ENCODE measurements at regions not wholly inside any gene's neighbourhood (a gene's known extent, or its start where the extent isn't known, plus 50 kb on each side); places are given as distances from the start of the nearest gene placed in this dataset.

DNA sequence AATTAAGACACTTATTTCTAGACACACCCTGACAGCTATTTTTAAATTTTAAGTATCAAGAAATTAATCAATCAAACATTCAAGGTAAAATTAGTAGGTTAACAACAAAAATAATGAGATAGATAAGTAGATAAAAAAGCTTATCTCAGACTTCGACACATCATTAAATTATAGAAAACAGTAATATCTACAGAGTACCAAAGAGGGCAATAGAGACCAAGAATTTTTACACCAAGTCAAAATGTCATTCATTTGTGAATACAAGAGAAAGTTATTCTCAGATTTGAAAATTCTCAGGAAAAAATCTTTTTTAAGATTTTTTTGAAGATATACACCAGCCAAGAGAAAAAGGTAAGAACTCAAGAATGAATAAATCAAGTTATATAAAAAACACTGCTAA, 445.6 kb downstream of the ACTL7B start:
- Mint-ChIP-seq H3K9me3 (ENCODE audit: unreplicated experiment) (no peaks in the 10 kb centered on the region), H3K36me3 (ENCODE audit: insufficient read depth, unreplicated experiment) (no peaks in the 10 kb centered on the region), H3K27me3 (ENCODE audit: insufficient read depth, unreplicated experiment) (no peaks in the 10 kb centered on the region), H3K4me1 (ENCODE audit: insufficient read depth, unreplicated experiment) (peaks cover 5% of the 10 kb centered on the region), H3K27ac (ENCODE audit: low read depth, unreplicated experiment) (no peak overlapping the region), H3K4me3 (ENCODE audit: unreplicated experiment) (no peak overlapping the region)
- no peak for TF ChIP-seq CTCF (IDR thresholded peaks at IDR 0.05; ENCODE audit: unreplicated experiment)
- intact Hi-C loops (cut with micrococcal nuclease): no loop called here
- ChIA-PET POLR2A (interaction anchor here (1.0 kb wide), 1 partner anchor 141 kb away, joined by 4 read pairs; no protein-coding TSS in a partner anchor), CTCF (interaction anchor here (0.6 to 11.0 kb wide), 5 partner anchors 153 to 975 kb away, joined by 3 to 123 read pairs (median 3); no protein-coding TSS in a partner anchor)
- DNase-seq (ENCODE audit: unreplicated experiment): no peak
- no TSS peak for BruUV-seq (replicated peaks)

- no peak overlapping the region for H3K27ac Mint-ChIP-seq (ENCODE audit: low read depth, unreplicated experiment)
- CTCF ChIA-PET: interaction anchor here (1.0 kb wide), 1 partner anchor 165 kb away, joined by 3 read pairs; no protein-coding TSS in a partner anchor
Observed at GRCh38 chr9:108400297-108400696, 455.5 kb downstream of the ACTL7B start.

GRCh38 chr9:108399851-108400250, 455.9 kb downstream of the ACTL7B start:
- intact Hi-C loops (cut with micrococcal nuclease): no loop called here

More at GRCh38 chr9:108400297-108400696, 455.5 kb downstream of the ACTL7B start:
- BruUV-seq (replicated peaks): no TSS peak
- DNase-seq (ENCODE audit: unreplicated experiment): no peak
- no peak for TF ChIP-seq CTCF (IDR thresholded peaks at IDR 0.05; ENCODE audit: unreplicated experiment)
- H3K4me3 Mint-ChIP-seq (ENCODE audit: unreplicated experiment): no peak overlapping the region
- no peaks in the 10 kb centered on the region for H3K4me1 Mint-ChIP-seq (ENCODE audit: insufficient read depth, unreplicated experiment)
- no peaks in the 10 kb centered on the region for H3K27me3 Mint-ChIP-seq (ENCODE audit: insufficient read depth, unreplicated experiment)
- no peaks in the 10 kb centered on the region for H3K36me3 Mint-ChIP-seq (ENCODE audit: insufficient read depth, unreplicated experiment)
- no peaks in the 10 kb centered on the region for H3K9me3 Mint-ChIP-seq (ENCODE audit: unreplicated experiment)
- POLR2A ChIA-PET: no interaction called here
- intact Hi-C loops (cut with micrococcal nuclease): no loop called here

DNA sequence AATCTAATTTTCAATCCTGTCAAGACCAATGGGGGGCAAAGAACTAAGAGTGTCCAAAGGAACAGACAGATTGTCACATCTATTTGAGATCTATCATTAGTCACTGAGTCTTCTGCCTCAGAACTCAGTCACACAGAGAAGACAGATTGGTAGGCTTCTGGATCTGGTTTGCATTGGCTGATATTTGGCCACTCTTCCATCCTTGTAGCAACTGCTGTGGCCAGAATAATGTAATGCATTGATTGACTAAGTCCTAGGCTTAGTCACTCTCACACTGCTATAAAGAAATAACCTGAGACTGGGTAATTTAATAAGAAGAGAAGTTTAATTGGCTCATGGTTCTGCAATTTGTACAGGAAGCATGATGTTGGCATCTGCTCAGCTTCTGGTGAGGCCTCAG, 458.5 kb downstream of the ACTL7B start:
- POLR2A ChIA-PET: no interaction called here
- no peak for DNase-seq (ENCODE audit: unreplicated experiment)
- no peaks in the 10 kb centered on the region for H3K4me1 Mint-ChIP-seq (ENCODE audit: insufficient read depth, unreplicated experiment)
- no TSS peak for BruUV-seq (replicated peaks)
- intact Hi-C loops (cut with micrococcal nuclease): no loop called here
- no peaks in the 10 kb centered on the region for H3K27me3 Mint-ChIP-seq (ENCODE audit: insufficient read depth, unreplicated experiment)
- no peak overlapping the region for H3K4me3 Mint-ChIP-seq (ENCODE audit: unreplicated experiment)
- no peak for TF ChIP-seq CTCF (IDR thresholded peaks at IDR 0.05; ENCODE audit: unreplicated experiment)
- no peaks in the 10 kb centered on the region for H3K9me3 Mint-ChIP-seq (ENCODE audit: unreplicated experiment)
- no peaks in the 10 kb centered on the region for H3K36me3 Mint-ChIP-seq (ENCODE audit: insufficient read depth, unreplicated experiment)
- no peak overlapping the region for H3K27ac Mint-ChIP-seq (ENCODE audit: low read depth, unreplicated experiment)
- CTCF ChIA-PET: no interaction called here

More at GRCh38 chr9:108399851-108400250, 455.9 kb downstream of the ACTL7B start:
- H3K9me3 Mint-ChIP-seq (ENCODE audit: unreplicated experiment): no peaks in the 10 kb centered on the region
- DNase-seq (ENCODE audit: unreplicated experiment): no peak
- no peak for TF ChIP-seq CTCF (IDR thresholded peaks at IDR 0.05; ENCODE audit: unreplicated experiment)
- H3K4me1 Mint-ChIP-seq (ENCODE audit: insufficient read depth, unreplicated experiment): no peaks in the 10 kb centered on the region
- no peak overlapping the region for H3K27ac Mint-ChIP-seq (ENCODE audit: low read depth, unreplicated experiment)
- H3K27me3 Mint-ChIP-seq (ENCODE audit: insufficient read depth, unreplicated experiment): no peaks in the 10 kb centered on the region
- H3K36me3 Mint-ChIP-seq (ENCODE audit: insufficient read depth, unreplicated experiment): no peaks in the 10 kb centered on the region
- H3K4me3 Mint-ChIP-seq (ENCODE audit: unreplicated experiment): no peak overlapping the region
- ChIA-PET POLR2A (no interaction called here), CTCF (no interaction called here)
- no TSS peak for BruUV-seq (replicated peaks)
